GM20000 (cell line): ENCODE measurements at regions not wholly inside any gene's neighbourhood (a gene's known extent, or its start where the extent isn't known, plus 50 kb on each side); places are given as distances from the start of the nearest gene placed in this dataset.

Experiments
- DNase-seq: peaks from one replicate; pipeline ENCODE4 v3.0.0; 2012; ENCODE audit warnings: low spot score
- TF ChIP-seq, protein P1 (sequence below): IDR thresholded peaks from 2 replicates; pipeline ENCODE4 v1.5.1; 2012; ENCODE audit warnings: mild to moderate bottlenecking, control low read depth; ENCODE audit errors: extremely low read depth, missing control alignments

GRCh38 chr4:1575418-1576303, 108.5 kb downstream of the FAM53A start:
- DNase-seq = no peak
- TF ChIP-seq, protein P1, sequence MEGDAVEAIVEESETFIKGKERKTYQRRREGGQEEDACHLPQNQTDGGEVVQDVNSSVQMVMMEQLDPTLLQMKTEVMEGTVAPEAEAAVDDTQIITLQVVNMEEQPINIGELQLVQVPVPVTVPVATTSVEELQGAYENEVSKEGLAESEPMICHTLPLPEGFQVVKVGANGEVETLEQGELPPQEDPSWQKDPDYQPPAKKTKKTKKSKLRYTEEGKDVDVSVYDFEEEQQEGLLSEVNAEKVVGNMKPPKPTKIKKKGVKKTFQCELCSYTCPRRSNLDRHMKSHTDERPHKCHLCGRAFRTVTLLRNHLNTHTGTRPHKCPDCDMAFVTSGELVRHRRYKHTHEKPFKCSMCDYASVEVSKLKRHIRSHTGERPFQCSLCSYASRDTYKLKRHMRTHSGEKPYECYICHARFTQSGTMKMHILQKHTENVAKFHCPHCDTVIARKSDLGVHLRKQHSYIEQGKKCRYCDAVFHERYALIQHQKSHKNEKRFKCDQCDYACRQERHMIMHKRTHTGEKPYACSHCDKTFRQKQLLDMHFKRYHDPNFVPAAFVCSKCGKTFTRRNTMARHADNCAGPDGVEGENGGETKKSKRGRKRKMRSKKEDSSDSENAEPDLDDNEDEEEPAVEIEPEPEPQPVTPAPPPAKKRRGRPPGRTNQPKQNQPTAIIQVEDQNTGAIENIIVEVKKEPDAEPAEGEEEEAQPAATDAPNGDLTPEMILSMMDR = no peak

DNA sequence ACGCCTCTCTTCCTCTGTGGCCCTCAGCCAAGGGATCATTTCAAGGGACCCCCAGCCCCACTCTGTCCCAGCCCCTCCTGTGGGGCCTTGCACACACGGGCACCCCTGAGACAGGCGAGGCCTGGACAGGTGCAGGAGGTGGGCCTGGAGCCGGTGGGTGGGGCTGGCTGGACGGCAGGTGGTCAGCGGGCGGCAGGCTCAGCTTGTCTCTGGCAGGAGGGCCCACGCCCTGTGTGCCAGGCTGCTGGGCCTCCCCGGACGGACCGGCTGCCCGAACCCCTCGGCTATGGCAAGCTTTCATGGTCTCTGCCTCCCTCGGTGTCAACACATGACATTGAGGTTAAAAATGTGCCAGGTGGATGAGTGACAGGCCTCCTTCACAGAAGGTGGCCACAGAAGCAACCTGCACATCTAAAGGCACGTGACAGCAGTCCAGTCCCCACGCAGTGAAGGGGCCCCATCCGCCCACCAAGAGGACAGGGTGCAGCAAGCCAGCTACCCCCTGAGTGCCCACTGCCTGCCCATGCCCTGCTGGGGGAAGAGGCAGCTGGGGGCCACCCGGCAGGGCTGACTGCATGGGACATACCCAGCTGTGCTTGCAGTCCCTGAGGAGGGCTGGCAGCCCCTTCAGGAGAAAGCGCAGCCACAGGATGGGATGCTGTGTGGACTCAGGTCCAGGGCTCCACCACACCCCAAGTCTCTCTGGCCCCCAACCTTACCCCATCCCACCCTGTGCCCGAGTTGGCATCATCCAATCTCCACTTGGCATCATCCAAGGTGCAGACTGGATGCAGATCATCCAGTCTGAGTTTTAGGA, 109.3 kb downstream of the FAM53A start:
- no peak for DNase-seq
- TF ChIP-seq, protein P1 = no peak

DNA sequence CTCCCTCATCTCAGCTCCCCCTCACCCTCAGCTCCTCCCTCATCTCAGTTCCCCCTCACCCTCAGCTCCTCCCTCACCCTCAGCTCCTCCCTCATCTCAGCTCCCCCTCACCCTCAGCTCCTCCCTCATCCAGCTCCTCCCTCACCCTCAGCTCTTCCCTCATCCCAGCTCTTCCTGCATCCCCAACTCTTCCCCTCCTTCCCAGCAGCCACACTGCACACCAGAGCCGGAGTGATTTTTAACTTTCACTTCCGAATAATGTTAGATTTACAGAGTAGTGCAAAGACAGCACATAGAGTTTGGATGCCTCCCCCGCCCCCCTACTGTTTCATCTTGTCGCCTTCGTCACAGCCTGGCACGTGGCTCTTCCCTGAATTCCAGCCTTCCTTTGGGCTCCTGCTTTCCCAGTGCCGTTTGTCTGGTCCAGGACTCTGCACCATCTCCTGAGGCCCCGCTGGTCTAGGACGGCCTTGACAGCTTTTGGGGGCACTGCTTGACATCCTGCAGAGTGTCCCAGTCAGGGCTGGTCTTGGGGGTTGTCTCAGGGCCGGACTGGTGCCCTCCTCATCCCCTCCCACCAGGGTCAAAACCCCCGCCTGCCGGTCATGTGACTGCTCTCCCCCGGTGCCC, 110.2 kb downstream of the FAM53A start:
- no peak for DNase-seq
- TF ChIP-seq, protein P1 = no peak

DNA sequence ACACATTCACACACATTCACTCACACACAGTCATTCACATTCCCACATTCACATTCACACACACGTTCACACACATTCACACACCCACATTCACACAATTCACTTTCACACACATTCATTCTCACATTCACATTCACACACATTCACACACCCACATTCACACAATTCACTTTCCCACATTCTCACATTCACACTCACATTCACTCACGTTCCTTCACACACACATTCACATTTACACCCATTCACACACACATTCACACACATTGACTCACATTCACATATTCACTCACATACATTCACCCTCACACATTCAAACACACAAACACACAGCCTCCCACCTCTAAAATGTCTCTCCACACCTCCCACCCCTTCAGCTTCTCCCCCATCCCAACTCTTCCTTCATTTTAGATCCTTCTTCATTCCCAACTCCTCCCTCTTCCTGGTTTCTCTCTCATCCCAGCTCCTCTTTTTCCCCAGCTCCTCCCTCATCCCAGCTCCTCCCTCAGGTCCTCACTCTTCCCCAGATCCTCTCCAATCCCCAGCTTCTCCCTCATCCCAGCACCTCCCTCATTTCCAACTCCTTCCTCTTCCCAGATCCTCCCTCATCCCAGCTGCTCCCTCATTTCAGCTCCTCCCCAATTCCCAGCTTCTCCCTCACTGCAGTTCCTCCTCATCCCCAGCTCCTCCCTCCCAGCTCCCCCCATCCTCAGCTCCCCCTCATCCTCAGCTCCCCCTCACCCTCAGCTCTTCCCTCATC, 111.0 kb downstream of the FAM53A start:
- TF ChIP-seq, protein P1 = no peak
- DNase-seq = no peak

DNA sequence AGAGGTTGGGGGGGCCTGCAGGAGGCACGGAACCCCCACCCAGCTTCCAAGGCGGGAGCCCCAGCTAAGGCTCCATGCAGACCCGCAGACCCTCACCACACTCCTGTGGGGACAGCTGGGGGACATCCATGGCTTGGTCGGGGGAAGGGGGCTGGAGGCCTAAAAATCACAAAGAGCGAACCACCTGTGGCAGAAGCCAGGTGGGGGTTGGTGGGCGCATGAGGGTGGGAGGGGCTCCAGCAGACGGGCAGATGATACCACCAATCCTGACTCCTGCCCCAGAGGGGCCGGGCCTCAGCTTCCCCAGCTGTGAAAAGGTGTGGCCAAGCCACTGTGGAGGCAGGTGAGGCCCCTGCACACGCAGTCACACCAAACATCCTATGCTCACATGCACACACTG, 111.6 kb downstream of the FAM53A start:
- TF ChIP-seq, protein P1 = no peak

GRCh38 chr4:1572010-1572385, 112.1 kb downstream of the FAM53A start:
- DNase-seq = no peak
- TF ChIP-seq, protein P1 = no peak

More for the DNA sequence above, 111.6 kb downstream of the FAM53A start:
- no peak for DNase-seq
